GM23338 (cell line): ENCODE measurements at regions not wholly inside any gene's neighbourhood (a gene's known extent, or its start where the extent isn't known, plus 50 kb on each side); places are given as distances from the start of the nearest gene placed in this dataset.

ENCODE experiments used
- ATAC-seq: fragments of 200-7000 bp; cut with Tn5 transposase; 3 replicates; pipeline ENCODE4 v1.9.1; 2020
- DNase-seq: peaks from one replicate; pipeline ENCODE4 v3.0.0-alpha.2; 2015; ENCODE audit warnings: low spot score
- H2AFZ ChIP-seq: fragments of 200-600 bp; sonication (generic); 2 replicates; pipeline ENCODE4 v1.8.0; 2016; ENCODE audit warnings: antibody characterized with exemption, mild to moderate bottlenecking, moderate library complexity
- H3F3A ChIP-seq: fragments of 200-600 bp; sonication (generic); replicated peaks from 2 replicates; pipeline ENCODE4 v1.8.0; 2017; ENCODE audit warnings: antibody characterized with exemption, mixed run types, low read depth
- H3K27ac ChIP-seq: fragments of 200-600 bp; sonication (generic); 2 replicates; pipeline ENCODE4 v1.6.1; 2016; ENCODE audit warnings: low read depth
- H3K27me3 ChIP-seq: fragments of 200-600 bp; sonication (generic); 2 replicates; pipeline ENCODE4 v1.8.0; 2016; ENCODE audit warnings: mild to moderate bottlenecking, mixed run types, moderate library complexity; ENCODE audit not compliant: insufficient read depth
- H3K36me3 ChIP-seq: fragments of 200-600 bp; sonication (generic); 2 replicates; pipeline ENCODE4 v1.8.0; 2016; ENCODE audit warnings: mild to moderate bottlenecking; ENCODE audit not compliant: insufficient read depth
- H3K4me1 ChIP-seq: fragments of 200-600 bp; sonication (generic); 2 replicates; pipeline ENCODE4 v1.8.0; 2016; ENCODE audit warnings: mild to moderate bottlenecking, moderate library complexity; ENCODE audit not compliant: insufficient read depth
- H3K4me2 ChIP-seq: fragments of 200-600 bp; sonication (generic); 2 replicates; pipeline ENCODE4 v1.7.1; 2017; ENCODE audit warnings: mixed run types
- H3K4me3 ChIP-seq: fragments of 200-600 bp; sonication (generic); 2 replicates; pipeline ENCODE4 v1.6.1; 2016; ENCODE audit warnings: mixed run types
- H3K79me2 ChIP-seq: fragments of 200-600 bp; sonication (generic); replicated peaks from 2 replicates; pipeline ENCODE4 v1.8.0; 2017; ENCODE audit warnings: mild to moderate bottlenecking; ENCODE audit not compliant: insufficient read depth
- H3K9me2 ChIP-seq: fragments of 200-600 bp; sonication (generic); 2 replicates; pipeline ENCODE4 v1.8.0; 2017; ENCODE audit not compliant: insufficient read depth
- H4K20me1 ChIP-seq: fragments of 200-600 bp; sonication (generic); replicated peaks from 2 replicates; pipeline ENCODE4 v1.8.0; 2017; ENCODE audit warnings: mild to moderate bottlenecking; ENCODE audit not compliant: insufficient read depth
- H3K27ac Mint-ChIP-seq: 2 replicates; pipeline ENCODE4 v1.8.0; 2020; ENCODE audit warnings: inconsistent platforms, mild to moderate bottlenecking, moderate library complexity, mixed read lengths
- H3K27me3 Mint-ChIP-seq: 3 replicates; pipeline ENCODE4 v1.8.0; 2022; ENCODE audit warnings: low read depth, mild to moderate bottlenecking, moderate library complexity, mixed read lengths, inconsistent platforms; ENCODE audit not compliant: insufficient read depth, poor library complexity
- H3K36me3 Mint-ChIP-seq: 3 replicates; pipeline ENCODE4 v1.8.0; 2021; ENCODE audit warnings: low read depth, mild to moderate bottlenecking, inconsistent platforms, moderate library complexity, mixed read lengths
- H3K4me1 Mint-ChIP-seq: 3 replicates; pipeline ENCODE4 v1.8.0; 2020; ENCODE audit warnings: mild to moderate bottlenecking, inconsistent platforms, mixed read lengths
- H3K4me3 Mint-ChIP-seq: 3 replicates; pipeline ENCODE4 v1.8.0; 2021; ENCODE audit warnings: moderate library complexity, mild to moderate bottlenecking, inconsistent platforms, mixed read lengths
- H3K9me3 Mint-ChIP-seq: 3 replicates; pipeline ENCODE4 v1.8.0; 2020; ENCODE audit warnings: moderate library complexity, mild to moderate bottlenecking, inconsistent platforms, mixed read lengths
- CREB1 ChIP-seq: fragments of 250-450 bp; sonication (Bioruptor Pico); IDR thresholded peaks from 2 replicates; pipeline ENCODE4 v1.5.0; 2020; ENCODE audit warnings: low read depth, mild to moderate bottlenecking, moderate library complexity
- ETS1 ChIP-seq: IDR thresholded peaks from 2 replicates; pipeline ENCODE4 v1.6.1; 2016; ENCODE audit warnings: antibody characterized with exemption
- EZH2phosphoT487 ChIP-seq: fragments of 200-600 bp; sonication (generic); IDR thresholded peaks from one replicate; pipeline ENCODE4 v1.8.1; 2018; ENCODE audit warnings: antibody characterized with exemption; ENCODE audit not compliant: unreplicated experiment
- JUNB ChIP-seq: IDR thresholded peaks from one replicate; pipeline ENCODE4 v1.6.1; 2016; ENCODE audit warnings: antibody characterized with exemption; ENCODE audit not compliant: unreplicated experiment
- REST ChIP-seq: IDR thresholded peaks from one replicate; pipeline ENCODE4 v1.6.1; 2018; ENCODE audit warnings: antibody characterized with exemption; ENCODE audit not compliant: unreplicated experiment
- ZNF331 ChIP-seq: fragments of 250-450 bp; sonication (Bioruptor Pico); IDR thresholded peaks from 2 replicates; pipeline ENCODE4 v1.5.0; 2020; ENCODE audit warnings: low read depth, mild to moderate bottlenecking, moderate library complexity
- ZNF462 ChIP-seq: fragments of 250-450 bp; sonication (Bioruptor Pico); IDR thresholded peaks from 2 replicates; pipeline ENCODE4 v1.5.0; 2020; ENCODE audit warnings: mild to moderate bottlenecking, moderate library complexity

GRCh38 chr1:57968321-57968720 lies 544.5 kb upstream of the DAB1 start (continued):
- TF ChIP-seq REST (no peak), ETS1 (no peak), CREB1 (CRISPR knock-in tag) (no peak), JUNB (no peak), ZNF331 (CRISPR knock-in tag) (no peak)

GRCh38 chr1:57966751-57967406 lies 543.0 kb upstream of the DAB1 start:
- Histone ChIP-seq H2AFZ (no peak overlapping the region), H3K4me1 (peaks cover 31% of the 10 kb centered on the region), H3K4me3 (no peak overlapping the region), H3K27ac (no peak overlapping the region), H4K20me1 (no peaks in the 10 kb centered on the region), H3K36me3 (no peaks in the 10 kb centered on the region), H3K79me2 (no peaks in the 10 kb centered on the region), H3K9me2 (no peaks in the 10 kb centered on the region; the same call in 1 of the 2 replicates), H3K27me3 (no peaks in the 10 kb centered on the region), H3F3A (no peaks in the 10 kb centered on the region), H3K4me2 (no peak overlapping the region)
- H3K27ac Mint-ChIP-seq, result no peak overlapping the region
- peaks cover 37% of the 10 kb centered on the region for H3K4me1 Mint-ChIP-seq
- peak; percentile 85 for DNase-seq
- H3K27me3 Mint-ChIP-seq, result no peaks in the 10 kb centered on the region
- no peak for TF ChIP-seq EZH2phosphoT487
- peak; percentile 96 for TF ChIP-seq REST
- TF ChIP-seq ZNF462, result peak; percentile 45; the same call in 1 of the 2 replicates
- no peak overlapping the region for H3K4me3 Mint-ChIP-seq
- no peaks in the 10 kb centered on the region for H3K36me3 Mint-ChIP-seq
- peak; percentile 100 for ATAC-seq
- no peaks in the 10 kb centered on the region for H3K9me3 Mint-ChIP-seq
